Left renal cortex interstitium (tissue), 4 donors: ENCODE measurements at regions not wholly inside any gene's neighbourhood (a gene's known extent, or its start where the extent isn't known, plus 50 kb on each side); places are given as distances from the start of the nearest gene placed in this dataset.
"Not testable (repeated sequence)": the region's sequence is repeated elsewhere in the genome, so short reads cannot be mapped to it uniquely, and the experiment has no call there.

Source experiments
- DNase-seq, 4 donors: peaks; one replicate each; pipeline ENCODE4 v3.0.0-alpha.2; 2013; ENCODE audit warnings: low read depth in 4 of 4, low spot score in 2 of 4, missing footprints in 1 of 4

DNA sequence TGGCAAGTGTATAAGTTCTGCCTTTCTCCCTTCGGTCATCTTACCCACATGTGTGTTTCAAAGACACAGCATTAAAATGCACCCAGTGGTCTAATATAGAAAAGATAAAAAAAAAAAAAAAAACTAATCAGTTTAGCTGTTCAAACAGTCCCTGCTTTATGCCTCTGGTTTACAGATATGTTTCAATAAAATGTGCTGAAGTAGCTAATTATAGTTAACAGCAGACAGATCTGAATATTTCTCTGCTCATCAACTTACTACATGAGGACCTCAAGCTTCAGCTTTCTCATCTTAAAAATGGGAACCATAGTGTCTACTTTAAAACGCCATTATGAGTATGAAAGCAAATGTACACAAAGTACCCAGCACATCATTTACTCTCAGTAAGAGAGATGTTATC is 280.6 kb upstream of the DEFB112 start:
- no peak for DNase-seq

DNA sequence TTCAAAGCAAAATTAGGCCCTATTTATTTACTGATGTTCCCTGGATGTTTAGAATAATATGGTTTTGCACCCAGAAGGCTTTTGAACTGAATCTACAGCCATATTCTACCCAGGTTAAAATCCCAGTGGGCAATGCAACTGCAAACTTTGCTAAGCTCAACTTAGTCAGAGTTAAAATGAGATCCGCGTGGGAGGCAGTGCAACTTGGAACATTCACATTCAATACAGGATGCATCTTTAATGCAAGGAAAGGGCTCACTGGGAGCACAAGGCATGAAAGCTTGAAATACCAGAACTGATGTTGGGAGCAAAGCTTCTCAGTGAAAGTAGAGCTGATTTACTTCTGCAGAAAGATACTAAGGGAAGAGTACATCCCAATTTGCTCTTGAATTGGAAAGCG is 281.2 kb upstream of the DEFB112 start:
- DNase-seq: no peak

DNA sequence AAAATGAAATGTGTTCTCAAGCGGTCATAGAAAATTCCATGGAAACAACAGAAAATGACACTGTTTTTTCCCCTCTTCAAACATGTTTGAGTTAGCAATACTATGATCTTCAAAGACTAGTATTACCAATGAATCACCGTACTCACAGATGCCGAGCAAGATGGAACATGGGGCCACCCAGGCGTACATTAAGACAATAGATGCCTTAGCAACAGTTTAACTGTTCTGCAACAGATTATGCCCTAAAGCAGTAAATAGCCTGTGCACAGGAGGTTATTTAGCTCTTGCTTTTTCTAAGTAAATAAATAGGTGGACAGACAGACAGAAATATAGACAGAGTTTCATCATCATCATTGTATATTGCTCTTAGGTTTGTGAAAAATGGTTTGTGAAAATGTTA is 284.0 kb upstream of the DEFB112 start:
- DNase-seq: no peak

DNA sequence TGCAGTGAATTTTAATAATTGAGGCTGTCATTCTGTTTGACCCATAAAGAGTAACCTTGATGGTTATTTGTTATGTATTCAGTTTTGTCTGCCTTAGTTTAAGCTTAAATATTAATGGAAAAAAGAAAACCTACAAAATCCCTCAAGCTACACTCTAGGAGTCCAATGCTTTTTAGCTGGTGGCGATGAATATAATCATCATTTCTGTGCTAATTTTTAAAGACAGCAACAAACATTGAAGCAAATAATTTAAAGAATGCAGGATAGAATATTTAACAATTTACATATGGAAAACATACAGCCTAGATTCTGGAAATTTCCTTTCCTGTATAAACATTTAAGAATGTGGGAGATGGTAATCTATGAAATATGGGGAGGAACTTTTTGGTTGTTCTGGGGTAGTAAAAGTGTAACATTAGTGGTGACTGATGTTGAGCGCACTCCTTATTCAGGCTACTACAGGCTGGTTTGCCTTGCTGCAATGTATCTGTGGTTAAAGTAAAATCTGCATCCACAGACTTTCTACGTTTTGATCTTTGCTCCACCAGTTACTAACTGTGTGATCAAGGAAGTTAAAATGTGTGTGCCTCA is 287.9 kb upstream of the DEFB112 start:
- no peak for DNase-seq

DNA sequence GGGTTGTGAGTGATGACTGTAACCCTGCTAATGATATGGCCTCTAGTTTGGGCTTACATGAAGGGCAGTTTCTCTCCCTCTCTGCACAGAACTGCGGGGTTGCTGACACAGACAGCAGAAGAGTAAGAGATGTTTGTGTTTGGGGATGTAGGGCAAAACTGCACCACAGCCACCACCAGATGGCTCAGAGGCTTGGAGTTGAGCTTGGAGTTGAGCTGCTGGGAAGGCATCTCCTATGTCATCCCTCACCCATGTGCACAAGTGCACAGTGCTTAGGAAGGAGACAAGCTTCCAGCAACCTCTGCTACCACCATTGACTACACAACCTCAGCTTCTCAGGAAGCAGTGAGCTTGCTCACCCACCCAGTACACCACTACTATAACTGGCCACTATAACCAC is 303.9 kb upstream of the DEFB112 start:
- DNase-seq: no peak

DNA sequence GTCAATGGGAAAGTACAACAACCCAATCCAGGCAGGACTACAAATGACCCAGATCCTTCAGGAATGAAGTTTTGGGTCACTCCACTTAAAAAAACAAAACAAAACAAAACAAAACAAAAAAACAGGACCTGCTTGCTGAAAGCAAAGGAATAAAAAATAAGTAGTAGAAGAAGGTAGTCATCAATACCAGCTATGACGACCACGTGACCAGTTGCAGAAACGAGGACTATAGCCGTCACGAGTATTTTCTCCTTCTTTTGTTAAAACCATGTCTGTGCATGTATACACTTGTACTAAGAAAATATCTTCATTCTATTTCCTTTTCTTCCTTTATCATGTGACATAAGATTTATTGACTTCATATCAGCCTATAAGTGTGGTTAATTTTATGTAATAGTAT is 308.4 kb upstream of the DEFB112 start:
- DNase-seq: no peak

DNA sequence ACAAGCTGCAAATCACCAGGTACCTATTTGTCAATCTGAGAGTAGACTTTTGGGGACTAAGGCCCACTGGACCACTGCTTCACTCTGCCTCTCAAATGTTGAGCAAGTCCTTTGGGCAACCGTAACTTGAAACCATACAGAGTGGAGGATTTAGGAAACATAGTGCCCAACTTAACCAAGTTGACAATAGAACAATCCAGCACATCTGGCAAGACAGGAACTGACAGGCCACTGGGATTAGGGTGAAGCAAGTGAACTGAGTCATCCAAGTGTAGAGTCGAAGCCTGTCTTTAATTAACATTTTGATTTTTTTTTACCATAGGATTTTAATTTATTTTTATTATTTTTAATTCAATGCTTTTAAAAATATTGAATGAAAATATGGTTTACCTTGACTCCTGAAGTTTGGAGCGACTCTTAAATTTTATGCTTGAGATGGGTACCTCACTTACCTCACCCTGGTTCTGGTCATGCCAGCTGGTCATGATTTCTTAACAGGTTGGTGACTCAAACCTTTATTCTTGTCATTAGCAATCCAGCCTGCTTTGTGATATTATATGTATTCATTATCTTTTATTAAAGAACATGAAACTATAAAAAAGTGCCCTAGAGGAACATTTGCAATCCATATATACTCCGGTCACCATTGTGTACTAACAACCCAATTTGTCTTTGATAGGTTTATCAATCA is 312.1 kb upstream of the DEFB112 start:
- no peak for DNase-seq

DNA sequence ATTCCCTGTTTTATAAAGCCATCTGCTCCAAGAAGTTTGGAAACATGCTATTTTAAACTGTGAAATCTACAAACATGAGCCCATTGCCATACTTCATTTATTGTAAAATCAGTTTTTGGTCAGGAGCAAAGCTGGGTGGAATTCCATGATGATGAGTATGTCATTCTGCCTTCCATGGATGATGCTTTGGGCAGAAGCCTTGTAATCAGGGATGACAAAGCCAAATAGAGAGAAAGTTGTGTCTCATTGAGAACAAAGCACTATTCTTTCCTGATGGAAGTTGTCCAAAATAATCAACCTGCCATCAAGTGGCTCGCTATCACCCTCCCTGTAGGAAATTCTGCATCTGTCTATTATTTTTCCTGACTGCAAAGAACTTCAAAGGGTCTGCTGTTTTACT is 313.0 kb upstream of the DEFB112 start:
- no peak for DNase-seq

DNA sequence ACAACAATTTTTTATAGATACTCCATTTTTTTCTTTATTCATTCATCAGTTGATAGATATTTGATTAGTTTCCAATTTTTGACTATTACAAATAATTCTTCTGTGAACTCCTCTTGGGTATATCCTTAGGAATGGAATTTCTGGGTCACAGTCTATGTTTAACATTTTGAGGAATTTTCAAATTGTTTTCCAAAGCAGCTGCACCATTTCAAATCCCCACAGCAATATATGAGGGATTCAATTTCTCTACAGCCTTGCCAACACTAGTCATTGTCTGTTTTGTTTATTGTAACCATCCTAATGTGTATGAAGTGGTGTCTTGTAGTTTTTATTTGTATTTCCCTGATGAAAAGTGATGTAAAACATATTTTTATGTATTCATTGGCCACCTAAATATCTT is 320.3 kb upstream of the DEFB112 start:
- no peak for DNase-seq

DNA sequence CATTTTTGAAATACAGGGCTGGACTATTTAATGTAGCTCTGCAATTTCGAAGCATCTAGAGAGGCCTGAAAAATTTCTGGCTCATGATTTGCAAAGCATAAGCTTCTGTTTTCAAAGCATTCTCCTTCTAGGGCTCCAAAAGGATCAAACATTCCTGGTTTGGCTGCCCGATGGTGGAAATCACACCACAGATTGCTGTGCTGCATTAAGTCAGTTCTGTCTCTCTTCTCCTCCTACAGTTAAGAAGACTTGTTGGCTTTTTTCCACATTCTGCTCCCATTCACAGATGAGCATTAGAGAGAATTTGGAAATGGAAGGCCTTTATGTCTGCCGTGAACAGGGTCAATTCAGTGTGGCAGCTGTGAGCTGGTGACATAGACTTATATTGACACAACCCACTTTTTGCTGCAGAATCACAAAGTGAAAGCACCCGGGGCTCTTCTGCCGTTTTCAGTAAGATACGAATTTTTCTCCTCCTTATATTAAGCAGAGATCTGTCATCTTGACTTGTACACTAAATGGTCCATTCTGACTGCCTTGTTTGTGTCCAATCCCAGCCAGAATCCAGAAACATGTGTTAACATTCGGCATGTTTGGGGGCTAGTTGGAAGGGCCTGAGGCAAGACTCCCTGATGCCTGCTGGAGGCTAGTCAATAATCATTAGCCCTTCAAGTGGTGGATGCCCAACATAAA is 330.8 kb upstream of the DEFB112 start:
- no peak for DNase-seq

DNA sequence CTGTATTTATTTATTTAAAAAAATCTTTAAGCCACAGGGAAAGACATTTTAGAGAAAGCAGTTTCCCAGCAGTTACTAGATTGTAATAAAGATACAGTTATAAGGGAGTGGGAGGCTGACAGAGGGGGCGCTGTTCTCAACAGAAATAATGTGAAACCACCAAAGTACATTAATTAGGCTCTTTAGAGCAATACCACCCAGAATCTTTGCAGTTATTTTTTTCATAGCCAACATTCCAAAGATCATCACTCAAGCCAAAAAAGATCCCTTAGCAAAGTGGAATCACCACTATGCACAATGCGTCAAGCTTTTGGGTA is 331.3 kb upstream of the DEFB112 start:
- DNase-seq: no peak

DNA sequence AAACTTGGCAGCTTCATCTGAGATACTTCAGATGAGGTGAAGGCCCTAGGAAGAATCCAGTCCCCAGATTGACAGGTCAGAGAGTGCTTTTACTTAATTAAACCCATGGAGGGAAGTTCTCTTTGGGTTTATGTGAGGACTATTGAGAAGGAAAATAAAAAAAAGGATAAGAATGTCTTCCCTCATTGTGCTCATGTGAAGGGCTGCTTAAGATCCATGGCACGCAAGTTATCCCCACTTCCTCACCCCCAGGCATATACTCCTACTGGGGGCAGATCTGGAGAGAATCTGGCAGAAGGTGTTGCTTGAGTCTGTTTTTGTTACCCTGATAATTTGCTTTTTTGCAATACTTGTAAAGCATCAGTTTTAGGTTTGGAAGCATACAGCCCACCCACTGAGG is 322.9 kb upstream of the TFAP2D start:
- DNase-seq: no peak

DNA sequence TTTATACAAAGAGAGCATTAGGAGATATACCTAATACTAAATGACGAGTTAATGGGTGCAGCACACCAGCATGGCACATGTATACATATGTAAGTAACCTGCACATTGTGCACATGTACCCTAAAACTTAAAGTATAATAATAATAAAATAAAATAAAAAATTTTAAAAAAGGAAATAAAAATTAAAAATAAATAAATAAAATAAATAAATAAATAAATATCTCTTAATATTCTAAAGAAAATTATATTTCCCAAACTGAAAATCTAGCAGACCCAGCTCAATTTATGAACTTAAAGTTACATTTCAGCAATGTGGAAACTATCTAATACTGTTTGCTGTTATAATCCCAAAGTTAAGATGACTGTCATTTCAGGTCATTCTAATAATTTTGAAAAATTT is 319.2 kb upstream of the TFAP2D start:
- DNase-seq: not testable (repeated sequence)

DNA sequence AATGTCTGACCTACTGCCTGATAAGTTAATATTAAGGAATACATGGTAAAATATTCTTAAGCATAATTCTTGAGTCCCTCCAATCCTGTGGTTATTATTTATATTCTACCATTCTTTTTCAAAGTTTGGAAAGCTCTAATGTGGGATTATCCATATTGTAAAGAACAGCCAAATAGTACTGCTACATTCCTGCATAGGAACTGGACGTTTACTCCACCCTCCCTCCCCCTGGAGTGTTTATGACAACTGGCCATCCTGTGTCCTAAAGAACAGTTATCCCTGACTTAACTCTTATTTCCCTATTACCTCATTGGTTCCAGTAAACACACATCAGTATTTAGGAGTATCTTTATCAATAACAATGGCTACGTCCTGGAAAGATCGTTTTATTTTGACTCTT is 308.7 kb upstream of the TFAP2D start:
- no peak for DNase-seq

DNA sequence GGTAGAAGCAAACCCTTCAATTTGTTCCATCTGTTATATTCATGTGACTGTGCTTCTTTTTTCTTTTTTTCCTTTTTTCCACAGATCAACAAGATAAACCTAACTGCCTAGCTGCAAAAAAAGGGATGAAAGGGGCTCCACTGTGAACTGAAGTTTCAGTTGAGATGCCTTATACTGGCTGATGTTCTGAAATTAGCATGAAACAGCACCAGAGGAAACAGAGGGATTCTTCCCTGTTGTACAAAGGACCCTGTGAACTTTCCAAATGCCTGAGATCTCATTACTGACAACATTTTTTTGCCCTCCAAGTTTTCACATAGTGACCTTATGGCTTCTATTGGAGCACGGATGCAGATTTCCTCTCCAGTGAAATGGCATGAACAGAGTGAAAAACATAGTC is 302.7 kb upstream of the TFAP2D start:
- DNase-seq: no peak

DNA sequence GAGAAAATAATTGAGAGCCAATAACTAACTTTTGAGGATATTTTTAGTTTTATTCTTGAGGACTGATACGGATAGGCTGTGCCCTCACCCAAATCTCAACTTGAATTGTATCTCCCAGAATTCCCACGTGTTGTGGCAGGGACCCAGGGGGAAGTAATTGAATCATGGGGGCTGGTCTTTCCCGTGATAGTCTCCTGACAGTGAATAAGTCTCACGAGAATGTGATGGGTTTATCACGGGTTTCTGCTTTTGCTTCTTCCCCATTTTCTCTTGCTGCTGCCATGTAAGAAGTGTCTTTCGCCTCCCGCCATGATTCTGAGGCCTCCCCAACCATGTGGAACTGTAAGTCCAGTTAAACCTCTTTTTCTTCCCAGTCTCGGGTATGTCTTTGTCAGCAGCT is 292.3 kb upstream of the TFAP2D start:
- not testable (repeated sequence) for DNase-seq

DNA sequence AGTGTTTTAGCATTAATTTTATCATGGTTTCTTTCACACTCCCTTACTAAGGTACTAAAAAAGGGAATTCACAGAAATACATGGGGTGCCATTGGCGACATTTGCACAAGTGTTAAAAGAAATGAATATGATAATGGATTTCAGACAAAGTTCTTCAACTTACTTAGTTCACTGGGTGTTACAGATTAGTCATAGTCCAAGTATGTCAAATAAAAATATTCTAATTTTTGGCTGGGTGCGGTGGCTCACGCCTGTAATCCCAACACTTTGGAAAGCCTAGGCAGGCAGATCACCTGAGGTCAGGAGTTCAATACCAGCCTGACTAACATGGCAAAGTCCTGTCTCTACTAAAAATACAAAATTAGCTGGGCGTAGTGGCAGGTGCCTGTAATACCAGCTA is 286.1 kb upstream of the TFAP2D start:
- no peak for DNase-seq

DNA sequence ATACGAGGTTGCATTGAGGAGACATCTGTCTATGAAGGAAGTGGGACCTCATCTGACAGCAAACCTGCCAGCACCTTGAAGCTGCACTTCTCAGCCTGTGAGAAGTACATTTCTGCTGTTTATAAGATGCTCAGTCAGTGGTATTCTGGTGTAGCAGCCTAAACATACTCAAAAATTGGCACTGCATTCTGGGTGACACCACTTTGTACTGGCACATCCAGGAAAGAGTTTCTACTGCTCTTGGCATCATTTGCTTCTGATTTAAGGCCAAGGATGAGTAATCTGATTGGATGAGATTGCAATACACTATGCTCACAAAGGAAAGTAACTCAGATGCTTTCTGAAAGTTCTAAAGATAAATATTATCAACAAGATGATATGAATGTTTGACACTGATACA is 275.4 kb upstream of the TFAP2D start:
- no peak for DNase-seq

DNA sequence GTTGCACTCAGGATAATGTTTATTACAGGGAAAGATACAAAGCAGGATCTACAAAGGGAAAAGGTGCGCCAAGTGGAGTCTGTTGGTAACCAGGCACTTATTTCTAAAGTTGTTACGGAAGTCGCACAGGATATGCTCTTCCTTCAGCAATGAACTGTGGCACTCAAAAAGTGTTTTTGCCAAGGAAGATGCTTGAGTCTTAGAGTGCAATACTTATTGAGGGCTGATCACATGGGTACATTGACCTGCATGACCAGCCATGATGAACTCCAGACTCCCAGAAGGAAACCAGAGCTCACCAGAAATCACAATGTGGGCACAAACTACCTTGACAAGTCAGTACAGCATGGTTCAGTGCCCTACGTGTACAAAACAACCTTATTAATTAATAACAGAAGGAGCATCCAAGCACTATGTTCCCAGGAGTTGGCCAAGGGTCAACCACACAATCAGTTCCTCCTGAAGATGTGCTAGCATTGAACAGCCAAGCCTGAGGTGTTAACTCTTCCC is 270.7 kb upstream of the TFAP2D start:
- peak in 1 of 4 donors; percentile 8 for DNase-seq

DNA sequence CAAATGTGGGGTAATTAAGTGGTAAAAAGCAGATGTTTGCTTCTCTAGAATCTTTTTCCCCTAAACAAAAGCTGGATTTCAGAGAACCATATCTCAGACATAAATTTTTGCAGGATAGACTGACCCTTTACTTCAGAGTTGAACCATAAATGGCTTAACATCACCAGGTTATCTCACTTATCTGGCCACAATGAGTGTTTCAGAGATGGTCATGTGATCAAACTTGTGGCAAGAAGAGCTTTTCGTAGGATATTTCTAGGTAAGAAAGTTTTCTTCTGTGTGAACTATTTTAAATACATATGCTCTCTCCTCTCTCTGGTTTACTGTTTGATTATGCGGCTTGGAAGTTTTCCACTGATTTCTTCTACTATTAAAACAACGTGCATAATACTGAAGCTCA is 270.2 kb upstream of the TFAP2D start:
- DNase-seq: no peak

DNA sequence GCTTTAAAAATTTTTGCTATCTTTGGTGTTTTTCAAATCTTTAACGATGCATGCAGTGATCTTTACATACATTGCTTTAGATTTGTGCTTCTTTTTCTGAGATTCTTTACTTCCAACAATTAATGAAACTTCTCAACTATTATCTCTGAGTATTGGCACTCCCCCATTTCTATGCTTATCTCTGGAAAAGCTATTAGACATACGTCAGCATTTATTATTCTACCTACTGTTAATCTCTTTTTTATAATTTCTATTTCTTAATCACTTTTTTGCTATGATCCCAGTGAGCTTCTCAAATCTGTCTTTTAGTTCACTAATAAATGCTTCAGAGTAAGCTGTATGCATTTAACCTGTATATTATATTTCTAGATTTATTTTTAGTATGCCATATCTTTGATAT is 264.2 kb upstream of the TFAP2D start:
- no peak for DNase-seq

DNA sequence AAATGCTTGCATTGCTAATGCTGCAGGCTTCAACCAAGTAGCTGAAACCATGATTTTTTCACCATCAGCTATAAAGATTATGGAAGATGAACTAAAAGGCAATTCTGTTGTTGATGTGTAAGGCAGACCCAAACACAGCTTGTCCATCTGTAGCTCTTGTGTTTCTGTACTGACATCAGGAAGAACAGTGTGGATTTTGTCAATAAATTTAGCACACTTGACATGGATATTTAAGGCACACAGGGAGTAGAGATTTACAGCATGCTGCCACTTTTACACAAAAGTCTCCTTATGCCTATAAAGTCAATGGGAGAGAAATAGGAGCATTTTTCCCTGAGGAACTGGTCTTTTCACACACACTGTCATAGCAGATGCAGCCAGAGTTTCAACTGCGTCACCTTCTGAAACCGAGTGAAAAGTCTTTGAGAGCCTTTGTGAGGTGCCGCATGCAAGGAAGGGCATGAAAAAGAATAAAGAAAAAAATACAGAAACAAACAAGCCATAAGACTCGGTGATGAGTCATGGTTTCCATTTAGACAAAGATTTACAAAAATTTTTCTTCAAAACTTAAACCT is 261.4 kb upstream of the TFAP2D start:
- DNase-seq: no peak
